ENCODE measurements at regions not wholly inside any gene's neighbourhood (a gene's known extent, or its start where the extent isn't known, plus 50 kb on each side); places are given as distances from the start of the nearest gene placed in this dataset.

GRCh38 chr1:244970236-244970743 lies 105.9 kb upstream of the HNRNPU start:
- peak; percentile 96 for DNase-seq

- DNase-seq: peak; percentile 96
Observed at GRCh38 chr1:244969355-244970235, 105.3 kb upstream of the HNRNPU start.

GRCh38 chr1:244968881-244969280 lies 104.5 kb upstream of the HNRNPU start:
- DNase-seq: no peak

- no peak for DNase-seq
Observed at GRCh38 chr1:244968471-244968871, 104.1 kb upstream of the HNRNPU start.

- no peak for DNase-seq
Observed at GRCh38 chr1:244967159-244967558, 102.8 kb upstream of the HNRNPU start.

GRCh38 chr1:244965185-244966030 lies 101.1 kb upstream of the HNRNPU start:
- no peak for DNase-seq

- peak; percentile 30 for DNase-seq
Observed at GRCh38 chr1:244964112-244964971, 100.0 kb upstream of the HNRNPU start.

GRCh38 chr1:244963231-244963826 lies 99.0 kb upstream of the HNRNPU start:
- DNase-seq: peak; percentile 68

- no peak for DNase-seq
Observed at GRCh38 chr1:244962130-244962529, 97.8 kb upstream of the HNRNPU start.

GRCh38 chr1:244960904-244961303 lies 96.6 kb upstream of the HNRNPU start:
- no peak for DNase-seq

GRCh38 chr1:244958593-244958992 lies 94.2 kb upstream of the HNRNPU start:
- no peak for DNase-seq

- DNase-seq: no peak
Observed at GRCh38 chr1:244957525-244957924, 93.2 kb upstream of the HNRNPU start.

GRCh38 chr1:244957122-244957521 lies 92.8 kb upstream of the HNRNPU start:
- no peak for DNase-seq

- DNase-seq: no peak
Observed at GRCh38 chr1:244955661-244956060, 91.3 kb upstream of the HNRNPU start.

GRCh38 chr1:244954359-244954758 lies 90.0 kb upstream of the HNRNPU start:
- no peak for DNase-seq

GRCh38 chr1:244953901-244954300 lies 89.6 kb upstream of the HNRNPU start:
- DNase-seq: no peak

GRCh38 chr1:244952940-244953339 lies 88.6 kb upstream of the HNRNPU start:
- no peak for DNase-seq

GRCh38 chr1:244952280-244952933 lies 88.1 kb upstream of the HNRNPU start:
- no peak for DNase-seq

- DNase-seq: no peak
Observed at GRCh38 chr1:244948416-244948815, 84.1 kb upstream of the HNRNPU start.

- DNase-seq: no peak
Observed at GRCh38 chr1:244945109-244945671, 80.8 kb upstream of the HNRNPU start.

GRCh38 chr1:244941121-244941520 lies 76.8 kb upstream of the HNRNPU start:
- no peak for DNase-seq
